Ishikawa (cell line): ENCODE measurements at regions not wholly inside any gene's neighbourhood (a gene's known extent, or its start where the extent isn't known, plus 50 kb on each side); places are given as distances from the start of the nearest gene placed in this dataset.

Source experiments
- CEBPB ChIP-seq: IDR thresholded peaks from 2 replicates; pipeline ENCODE4 v1.6.1; 2012
- CREB1 ChIP-seq: IDR thresholded peaks from 2 replicates; pipeline ENCODE4 v1.6.1; 2012; ENCODE audit warnings: low read depth
- EGR1 ChIP-seq: IDR thresholded peaks from 2 replicates; pipeline ENCODE4 v1.6.1; 2012
- EP300 ChIP-seq: IDR thresholded peaks from 2 replicates; pipeline ENCODE4 v1.6.1; 2012; ENCODE audit warnings: borderline replicate concordance
- NFIC ChIP-seq: IDR thresholded peaks from 2 replicates; pipeline ENCODE4 v1.6.1; 2012
- RAD21 ChIP-seq: IDR thresholded peaks from 2 replicates; pipeline ENCODE4 v1.6.1; 2012; ENCODE audit warnings: low read depth
- TAF1 ChIP-seq: IDR thresholded peaks from 2 replicates; pipeline ENCODE4 v1.6.1; 2012; ENCODE audit warnings: low read depth, mild to moderate bottlenecking
- TCF12 ChIP-seq: IDR thresholded peaks from 2 replicates; pipeline ENCODE4 v1.6.1; 2012; ENCODE audit warnings: low read depth
- YY1 ChIP-seq: IDR thresholded peaks from 2 replicates; pipeline ENCODE4 v1.6.1; 2012; ENCODE audit warnings: low read depth
- TF ChIP-seq, protein P1 (sequence below): IDR thresholded peaks from 2 replicates; pipeline ENCODE4 v1.6.1; 2012; ENCODE audit warnings: low read depth, mild to moderate bottlenecking
- TF ChIP-seq, protein P2 (sequence below): IDR thresholded peaks from 2 replicates; pipeline ENCODE4 v1.6.1; 2012
- TF ChIP-seq, protein P3 (sequence below): IDR thresholded peaks from 2 replicates; pipeline ENCODE4 v1.6.1; 2012

DNA sequence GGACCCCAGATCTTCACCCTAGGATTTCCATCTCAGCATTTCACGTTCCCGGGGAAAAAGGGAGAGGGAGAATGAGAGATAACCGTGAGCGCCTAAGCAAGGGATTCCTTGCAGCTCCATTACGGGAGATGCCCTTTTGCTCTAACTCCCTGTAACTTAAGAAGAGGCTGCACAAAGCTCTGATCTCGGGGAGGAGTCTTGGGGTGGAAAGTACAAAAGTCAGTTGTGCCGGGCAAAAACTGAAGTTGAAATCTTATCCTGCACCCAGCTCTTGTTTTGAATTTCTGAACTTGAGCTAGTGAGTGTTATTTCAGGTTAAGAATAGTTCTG lies 256.4 kb upstream of the SOX21 start:
- TF ChIP-seq, protein P1, sequence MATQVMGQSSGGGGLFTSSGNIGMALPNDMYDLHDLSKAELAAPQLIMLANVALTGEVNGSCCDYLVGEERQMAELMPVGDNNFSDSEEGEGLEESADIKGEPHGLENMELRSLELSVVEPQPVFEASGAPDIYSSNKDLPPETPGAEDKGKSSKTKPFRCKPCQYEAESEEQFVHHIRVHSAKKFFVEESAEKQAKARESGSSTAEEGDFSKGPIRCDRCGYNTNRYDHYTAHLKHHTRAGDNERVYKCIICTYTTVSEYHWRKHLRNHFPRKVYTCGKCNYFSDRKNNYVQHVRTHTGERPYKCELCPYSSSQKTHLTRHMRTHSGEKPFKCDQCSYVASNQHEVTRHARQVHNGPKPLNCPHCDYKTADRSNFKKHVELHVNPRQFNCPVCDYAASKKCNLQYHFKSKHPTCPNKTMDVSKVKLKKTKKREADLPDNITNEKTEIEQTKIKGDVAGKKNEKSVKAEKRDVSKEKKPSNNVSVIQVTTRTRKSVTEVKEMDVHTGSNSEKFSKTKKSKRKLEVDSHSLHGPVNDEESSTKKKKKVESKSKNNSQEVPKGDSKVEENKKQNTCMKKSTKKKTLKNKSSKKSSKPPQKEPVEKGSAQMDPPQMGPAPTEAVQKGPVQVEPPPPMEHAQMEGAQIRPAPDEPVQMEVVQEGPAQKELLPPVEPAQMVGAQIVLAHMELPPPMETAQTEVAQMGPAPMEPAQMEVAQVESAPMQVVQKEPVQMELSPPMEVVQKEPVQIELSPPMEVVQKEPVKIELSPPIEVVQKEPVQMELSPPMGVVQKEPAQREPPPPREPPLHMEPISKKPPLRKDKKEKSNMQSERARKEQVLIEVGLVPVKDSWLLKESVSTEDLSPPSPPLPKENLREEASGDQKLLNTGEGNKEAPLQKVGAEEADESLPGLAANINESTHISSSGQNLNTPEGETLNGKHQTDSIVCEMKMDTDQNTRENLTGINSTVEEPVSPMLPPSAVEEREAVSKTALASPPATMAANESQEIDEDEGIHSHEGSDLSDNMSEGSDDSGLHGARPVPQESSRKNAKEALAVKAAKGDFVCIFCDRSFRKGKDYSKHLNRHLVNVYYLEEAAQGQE, result no peak
- TF ChIP-seq EP300, result no peak
- no peak for TF ChIP-seq NFIC
- TF ChIP-seq EGR1, result no peak
- no peak for TF ChIP-seq CREB1
- TF ChIP-seq, protein P2, sequence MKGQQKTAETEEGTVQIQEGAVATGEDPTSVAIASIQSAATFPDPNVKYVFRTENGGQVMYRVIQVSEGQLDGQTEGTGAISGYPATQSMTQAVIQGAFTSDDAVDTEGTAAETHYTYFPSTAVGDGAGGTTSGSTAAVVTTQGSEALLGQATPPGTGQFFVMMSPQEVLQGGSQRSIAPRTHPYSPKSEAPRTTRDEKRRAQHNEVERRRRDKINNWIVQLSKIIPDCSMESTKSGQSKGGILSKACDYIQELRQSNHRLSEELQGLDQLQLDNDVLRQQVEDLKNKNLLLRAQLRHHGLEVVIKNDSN, result no peak
- no peak for TF ChIP-seq TCF12
- TF ChIP-seq RAD21, result no peak
- no peak for TF ChIP-seq TAF1
- TF ChIP-seq, protein P3, sequence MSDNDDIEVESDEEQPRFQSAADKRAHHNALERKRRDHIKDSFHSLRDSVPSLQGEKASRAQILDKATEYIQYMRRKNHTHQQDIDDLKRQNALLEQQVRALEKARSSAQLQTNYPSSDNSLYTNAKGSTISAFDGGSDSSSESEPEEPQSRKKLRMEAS, result no peak
- TF ChIP-seq YY1, result no peak
- TF ChIP-seq CEBPB, result no peak
